K562 (cell line): ENCODE measurements at regions not wholly inside any gene's neighbourhood (a gene's known extent, or its start where the extent isn't known, plus 50 kb on each side); places are given as distances from the start of the nearest gene placed in this dataset.

Experiments used
- ATAC-seq: fragments of 200-7000 bp; cut with Tn5 transposase; 3 replicates; pipeline ENCODE4 v1.9.1; 2020; ENCODE audit warnings: moderate library complexity
- BruUV-seq: library from RNA; stranded (reverse); fragments of 400-500 nt; replicated peaks from 2 replicates; lab custom pipeline; 2021; lab: Mats Ljungman, UMichigan
- CTCF ChIA-PET: fragments of 300-600 bp; formaldehyde crosslinking; extraction: SDS; loops from one replicate; lab custom pipeline; 2021; ENCODE audit warnings: low intra/inter-chr PET ratio; lab: Yijun Ruan, JAX
- POLR2A ChIA-PET: fragments of 300-600, 350-650 bp; sonication (Branson Sonifier 250); formaldehyde crosslinking; extraction: SDS; loops from one replicate; lab custom pipeline; 2021; ENCODE audit warnings: antibody characterized with exemption, inconsistent platforms; lab: Yijun Ruan, JAX
- DNase-seq, 4 experiments: peaks; one replicate each; pipeline versions ENCODE4 v3.0.0 to v3.0.0-alpha.2; 2011 to 2018; ENCODE audit warnings: low spot score in 3 of 4, mixed read lengths in 3 of 4; ENCODE audit errors: extremely low read depth in 1 of 4
- FAIRE-seq: peaks from 2 replicates; lab custom pipeline; 2011; peaks lifted over from hg19 to GRCh38; lab: Jason Lieb, UNC
- H2AFZ ChIP-seq: 2 replicates; pipeline ENCODE4 v1.6.0; 2011; ENCODE audit warnings: low read depth, low read length, control low read depth, inconsistent platforms
- H3K27ac ChIP-seq: fragments of 200-600 bp; 3 replicates; pipeline ENCODE4 v1.8.0; 2011; ENCODE audit warnings: low read depth, mild to moderate bottlenecking, control low read depth, inconsistent platforms, low read length, moderate library complexity, mixed read lengths; ENCODE audit errors: extremely low read depth
- H3K27me3 ChIP-seq, 2 experiments: fragments of 300-600 bp in 1 of 2; 2 replicates in 1 of 2; 3 replicates in 1 of 2; pipeline versions ENCODE4 v1.6.0 to v1.8.0; 2011; ENCODE audit warnings: inconsistent platforms in 2 of 2, low read length in 2 of 2, mild to moderate bottlenecking in 1 of 2, mixed read lengths in 1 of 2, moderate library complexity in 1 of 2; ENCODE audit not compliant: control insufficient read depth in 2 of 2, insufficient read depth in 2 of 2
- H3K36me3 ChIP-seq: fragments of 300-600 bp; 3 replicates; pipeline ENCODE4 v1.8.0; 2011; ENCODE audit warnings: mild to moderate bottlenecking, low read length, inconsistent platforms; ENCODE audit not compliant: control insufficient read depth, insufficient read depth
- H3K4me1 ChIP-seq, 2 experiments: fragments of 200-600 bp in 1 of 2; replicated peaks in 1 of 2; 2 replicates in 1 of 2; 3 replicates in 1 of 2; pipeline versions ENCODE4 v1.5.1 to v1.8.0; 2011; ENCODE audit warnings: inconsistent platforms in 2 of 2, low read length in 2 of 2, mild to moderate bottlenecking in 1 of 2, mixed read lengths in 1 of 2, moderate library complexity in 1 of 2; ENCODE audit not compliant: control insufficient read depth in 2 of 2, insufficient read depth in 2 of 2
- H3K4me2 ChIP-seq: 2 replicates; pipeline ENCODE4 v1.6.1; 2011; ENCODE audit warnings: low read length, control low read depth, inconsistent platforms, mixed read lengths; ENCODE audit not compliant: insufficient read depth
- H3K4me3 ChIP-seq: fragments of 200-600 bp; sonication (generic), shearing (Covaris generic); 2 replicates; pipeline ENCODE4 v1.5.1; 2016; ENCODE audit warnings: control low read depth, inconsistent platforms
- H3K79me2 ChIP-seq: fragments of 200-600 bp; 3 replicates; pipeline ENCODE4 v1.8.0; 2011; ENCODE audit warnings: low read length, inconsistent platforms; ENCODE audit not compliant: control insufficient read depth, insufficient read depth
- H3K9ac ChIP-seq, 2 experiments: 2 replicates each; pipeline versions ENCODE4 v1.6.0 to v1.6.1; 2011; ENCODE audit warnings: low read depth in 2 of 2, low read length in 2 of 2, control low read depth in 1 of 2, inconsistent platforms in 1 of 2, mild to moderate bottlenecking in 1 of 2, mixed read lengths in 1 of 2; ENCODE audit not compliant: insufficient read depth in 1 of 2
- H3K9me1 ChIP-seq: one replicate; pipeline ENCODE4 v1.6.0; 2011; ENCODE audit warnings: inconsistent platforms, mild to moderate bottlenecking, low read length, moderate library complexity; ENCODE audit not compliant: control insufficient read depth, insufficient read depth
- H3K9me3 ChIP-seq: replicated peaks from 2 replicates; pipeline ENCODE4 v1.5.1; 2011; ENCODE audit warnings: low read depth, low read length, inconsistent platforms; ENCODE audit not compliant: control insufficient read depth, insufficient read depth
- H4K20me1 ChIP-seq: replicated peaks from 2 replicates; pipeline ENCODE4 v1.6.1; 2011; ENCODE audit warnings: low read length, inconsistent platforms, mixed read lengths; ENCODE audit not compliant: control insufficient read depth, insufficient read depth
- BCOR ChIP-seq: fragments of 450-650 bp; IDR thresholded peaks from 2 replicates; pipeline ENCODE4 v1.6.1; 2016
- FOXA3 ChIP-seq, 2 experiments: fragments of 450-650 bp in 1 of 2; sonication (generic) in 1 of 2; formaldehyde crosslinking; IDR thresholded peaks in 1 of 2; conservative IDR thresholded peaks in 1 of 2; 2 replicates each; pipeline versions ENCODE4 v1.4.0 to v1.8.0; 2020 to 2022; ENCODE audit warnings: mild to moderate bottlenecking in 2 of 2, missing genetic modification reagents in 1 of 2
- HNRNPK ChIP-seq: fragments of 200-400 bp; formaldehyde crosslinking; IDR thresholded peaks from one replicate; pipeline ENCODE4 v1.6.1; 2018; ENCODE audit warnings: mild to moderate bottlenecking, low read depth, low read length; ENCODE audit not compliant: poor library complexity, severe bottlenecking
- HNRNPL ChIP-seq: fragments of 200-400 bp; formaldehyde crosslinking; IDR thresholded peaks from 2 replicates; pipeline ENCODE4 v1.6.1; 2017; ENCODE audit warnings: low read depth, mild to moderate bottlenecking, low read length
- REST ChIP-seq, 2 experiments: fragments of 450-650 bp; formaldehyde crosslinking in 1 of 2; IDR thresholded peaks; 2 replicates each; pipeline versions ENCODE4 v1.4.0 to v1.6.1; 2014 to 2020; ENCODE audit warnings: mild to moderate bottlenecking in 2 of 2, borderline replicate concordance in 1 of 2, low read depth in 1 of 2
- RFX7 ChIP-seq: fragments of 250-450 bp; sonication (Bioruptor Pico); IDR thresholded peaks from 2 replicates; pipeline ENCODE4 v1.5.1; 2021; ENCODE audit warnings: mild to moderate bottlenecking
- SAFB ChIP-seq: fragments of 200-400 bp; formaldehyde crosslinking; IDR thresholded peaks from 2 replicates; pipeline ENCODE4 v1.6.1; 2017; ENCODE audit warnings: low read depth, low read length, borderline replicate concordance
- SRF ChIP-seq, 2 experiments: fragments of 250-450, 450-650 bp in 1 of 2; sonication (Bioruptor Pico) in 1 of 2; sonication (generic) in 1 of 2; formaldehyde crosslinking; IDR thresholded peaks; 2 replicates each; pipeline versions ENCODE4 v1.5.0 to v1.5.1; 2020 to 2022; ENCODE audit warnings: mild to moderate bottlenecking in 1 of 2, missing genetic modification reagents in 1 of 2
- STAT5A ChIP-seq: IDR thresholded peaks from 2 replicates; pipeline ENCODE4 v1.6.1; 2012; ENCODE audit warnings: low read length, inconsistent platforms, borderline replicate concordance
- TAL1 ChIP-seq: fragments of 450-650 bp; IDR thresholded peaks from 2 replicates; pipeline ENCODE4 v1.6.1; 2016; ENCODE audit warnings: mild to moderate bottlenecking
- UBTF ChIP-seq, 2 experiments: IDR thresholded peaks; 2 replicates each; pipeline ENCODE4 v1.6.1; 2012; ENCODE audit warnings: improper control_type of control experiment in 2 of 2, low read depth in 2 of 2, low read length in 2 of 2, borderline replicate concordance in 1 of 2
- XRCC5 ChIP-seq: fragments of 200-400 bp; formaldehyde crosslinking; IDR thresholded peaks from 2 replicates; pipeline ENCODE4 v1.6.1; 2017; ENCODE audit warnings: low read depth, mild to moderate bottlenecking, low read length
- WGBS: fragments of 100-300 bp; shearing (Covaris generic); methylation state at CpG from one replicate; pipeline ENCODE4 v1.1.6; 2016; ENCODE audit warnings: low coverage, mixed read lengths; ENCODE audit not compliant: insufficient coverage; ENCODE audit errors: missing lambda C conversion rate; 5-methylcytosine and 5-hydroxymethylcytosine counted together
- in situ Hi-C: fragments of 300-500 bp; cut with MboI; formaldehyde crosslinking; loops from 4 replicates; pipeline ENCODE4 v1.15.0; 2018; ENCODE audit warnings: inconsistent platforms, mixed read lengths
- intact Hi-C: fragments of 100-400 bp; cut with micrococcal nuclease; formaldehyde crosslinking; loops from 2 replicates; pipeline ENCODE4 v1.14.2; 2022

- no peak for TF ChIP-seq UBTF (IDR thresholded peaks at IDR 0.05; ENCODE audit: borderline replicate concordance in 1 of 2, low read depth in 2 of 2, low read length in 2 of 2)
- no peak for TF ChIP-seq XRCC5
- TF ChIP-seq STAT5A: no peak
- no peak for TF ChIP-seq FOXA3 (CRISPR knock-in tag; conservative IDR thresholded peaks at IDR 0.05 in 1 of 2, IDR thresholded peaks at IDR 0.05 in 1 of 2)
- no peak for TF ChIP-seq RFX7 (CRISPR knock-in tag)
These were observed 747.2 kb upstream of the PCDH20 start (continued) for GRCh38 chr13:62162860-62163259.

GRCh38 chr13:62158520-62158919 lies 742.9 kb upstream of the PCDH20 start:
- H3K4me2 ChIP-seq: no peak overlapping the region
- H3K79me2 ChIP-seq: no peaks in the 10 kb centered on the region
- H3K27ac ChIP-seq: no peak overlapping the region
- no peak overlapping the region for H3K9ac ChIP-seq
- FAIRE-seq (no peak), DNase-seq (no peak), ATAC-seq (no peak)
- ChIA-PET CTCF (no interaction called here), POLR2A (interaction anchor here (0.6 kb wide), 1 partner anchor 983 kb away, joined by 4 read pairs; no protein-coding TSS in a partner anchor)
- no peak overlapping the region for H2AFZ ChIP-seq
- H3K4me3 ChIP-seq: no peak overlapping the region
- no TSS peak for BruUV-seq
- H3K4me1 ChIP-seq: no peaks in the 10 kb centered on the region
- no peaks in the 10 kb centered on the region for H3K9me1 ChIP-seq
- WGBS: 0% methylated on average over 3 of the region's 3 CpGs
- in situ Hi-C loops (no loop called here), intact Hi-C loops (no loop called here)
- H4K20me1 ChIP-seq: no peaks in the 10 kb centered on the region
- H3K36me3 ChIP-seq: no peaks in the 10 kb centered on the region
- no peaks in the 10 kb centered on the region for H3K9me3 ChIP-seq
- H3K27me3 ChIP-seq: no peaks in the 10 kb centered on the region
- no peak for TF ChIP-seq BCOR
- no peak for TF ChIP-seq SAFB
- no peak for TF ChIP-seq SRF (CRISPR knock-in tag; IDR thresholded peaks at IDR 0.05)
- no peak for TF ChIP-seq HNRNPL
- no peak for TF ChIP-seq HNRNPK
- TF ChIP-seq TAL1: no peak
- no peak for TF ChIP-seq REST (IDR thresholded peaks at IDR 0.05; ENCODE audit: borderline replicate concordance)
- TF ChIP-seq REST (CRISPR knock-in tag; IDR thresholded peaks at IDR 0.05; ENCODE audit: low read depth): no peak
